NCI-H2227 (cell line): ENCODE measurements at regions not wholly inside any gene's neighbourhood (a gene's known extent, or its start where the extent isn't known, plus 50 kb on each side); places are given as distances from the start of the nearest gene placed in this dataset.
"Not testable (repeated sequence)": the region's sequence is repeated elsewhere in the genome, so short reads cannot be mapped to it uniquely, and the experiment has no call there.

Experiments
- DNase-seq: peaks from one replicate; lab custom pipeline; 2025; ENCODE audit not compliant: unreplicated experiment; lab: John Stamatoyannopoulos, UW

GRCh38 chr9:107833295-107833694 lies 343.7 kb upstream of the KLF4 start:
- DNase-seq: no peak

GRCh38 chr9:107832871-107833270 lies 343.3 kb upstream of the KLF4 start:
- no peak for DNase-seq

GRCh38 chr9:107830479-107830878 lies 340.9 kb upstream of the KLF4 start:
- DNase-seq: no peak

GRCh38 chr9:107827884-107828283 lies 338.3 kb upstream of the KLF4 start:
- DNase-seq: no peak

- no peak for DNase-seq
These were observed 337.7 kb upstream of the KLF4 start for GRCh38 chr9:107827304-107827703.

- not testable (repeated sequence) for DNase-seq
These were observed 337.1 kb upstream of the KLF4 start for GRCh38 chr9:107826688-107826983.

GRCh38 chr9:107824556-107824955 lies 335.0 kb upstream of the KLF4 start:
- no peak for DNase-seq

GRCh38 chr9:107819772-107820565 lies 330.4 kb upstream of the KLF4 start:
- no peak for DNase-seq

- not testable (repeated sequence) for DNase-seq
These were observed 328.9 kb upstream of the KLF4 start for GRCh38 chr9:107818503-107818829.

GRCh38 chr9:107817595-107818502 lies 328.3 kb upstream of the KLF4 start:
- not testable (repeated sequence) for DNase-seq

- no peak for DNase-seq
These were observed 327.0 kb upstream of the KLF4 start for GRCh38 chr9:107816561-107817021.

- DNase-seq: no peak
These were observed 326.4 kb upstream of the KLF4 start for GRCh38 chr9:107815782-107816560.

GRCh38 chr9:107813287-107813686 lies 323.7 kb upstream of the KLF4 start:
- no peak for DNase-seq

- DNase-seq: no peak
These were observed 320.9 kb upstream of the KLF4 start for GRCh38 chr9:107810461-107810961.

GRCh38 chr9:107809871-107810460 lies 320.4 kb upstream of the KLF4 start:
- DNase-seq: no peak

GRCh38 chr9:107807183-107807582 lies 317.6 kb upstream of the KLF4 start:
- no peak for DNase-seq

GRCh38 chr9:107805201-107805600 lies 315.6 kb upstream of the KLF4 start:
- DNase-seq: no peak

- no peak for DNase-seq
These were observed 304.7 kb upstream of the KLF4 start for GRCh38 chr9:107794259-107794658.

GRCh38 chr9:107793541-107793940 lies 304.0 kb upstream of the KLF4 start:
- DNase-seq: no peak

GRCh38 chr9:107792596-107792995 lies 303.0 kb upstream of the KLF4 start:
- no peak for DNase-seq

- DNase-seq: no peak
These were observed 302.4 kb upstream of the KLF4 start for GRCh38 chr9:107792006-107792405.
